ENCODE measurements at regions not wholly inside any gene's neighbourhood (a gene's known extent, or its start where the extent isn't known, plus 50 kb on each side); places are given as distances from the start of the nearest gene placed in this dataset.

DNA sequence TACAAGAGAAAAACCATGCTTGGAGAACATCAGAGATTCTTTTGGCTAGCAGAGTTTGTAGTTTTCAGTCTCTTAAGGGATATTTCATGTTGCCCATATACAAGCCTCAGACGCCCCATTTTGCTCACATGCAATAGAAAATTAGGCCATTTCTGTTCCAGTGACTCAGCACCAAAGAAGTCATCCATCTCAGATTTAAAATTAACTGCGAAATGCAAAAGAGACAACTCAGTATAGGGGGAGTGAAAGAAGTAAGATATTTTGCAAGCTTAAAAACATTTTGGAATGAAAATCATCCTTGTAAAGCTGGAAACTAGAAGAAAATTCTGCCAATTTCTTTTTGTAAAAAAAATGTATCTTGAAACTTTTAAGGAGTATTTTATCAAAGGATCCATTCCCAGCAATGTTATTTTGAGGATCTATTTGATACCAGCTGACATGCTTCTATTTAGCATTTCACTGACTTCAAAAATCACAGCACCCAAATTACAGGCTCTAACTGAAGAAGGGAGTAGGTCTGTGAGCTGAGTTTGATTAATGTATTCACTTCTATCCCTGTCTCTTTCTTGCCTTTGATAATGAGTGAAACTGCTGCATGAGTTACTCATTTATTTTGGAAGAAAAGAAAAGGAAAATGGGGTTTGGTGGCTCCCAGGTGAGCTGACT lies 223.7 kb upstream of the SULF2 start:
- TF ChIP-seq, protein P1, sequence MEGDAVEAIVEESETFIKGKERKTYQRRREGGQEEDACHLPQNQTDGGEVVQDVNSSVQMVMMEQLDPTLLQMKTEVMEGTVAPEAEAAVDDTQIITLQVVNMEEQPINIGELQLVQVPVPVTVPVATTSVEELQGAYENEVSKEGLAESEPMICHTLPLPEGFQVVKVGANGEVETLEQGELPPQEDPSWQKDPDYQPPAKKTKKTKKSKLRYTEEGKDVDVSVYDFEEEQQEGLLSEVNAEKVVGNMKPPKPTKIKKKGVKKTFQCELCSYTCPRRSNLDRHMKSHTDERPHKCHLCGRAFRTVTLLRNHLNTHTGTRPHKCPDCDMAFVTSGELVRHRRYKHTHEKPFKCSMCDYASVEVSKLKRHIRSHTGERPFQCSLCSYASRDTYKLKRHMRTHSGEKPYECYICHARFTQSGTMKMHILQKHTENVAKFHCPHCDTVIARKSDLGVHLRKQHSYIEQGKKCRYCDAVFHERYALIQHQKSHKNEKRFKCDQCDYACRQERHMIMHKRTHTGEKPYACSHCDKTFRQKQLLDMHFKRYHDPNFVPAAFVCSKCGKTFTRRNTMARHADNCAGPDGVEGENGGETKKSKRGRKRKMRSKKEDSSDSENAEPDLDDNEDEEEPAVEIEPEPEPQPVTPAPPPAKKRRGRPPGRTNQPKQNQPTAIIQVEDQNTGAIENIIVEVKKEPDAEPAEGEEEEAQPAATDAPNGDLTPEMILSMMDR (IDR thresholded peaks at IDR 0.05), result no peak
- TF ChIP-seq POLR2A (IDR thresholded peaks at IDR 0.05), result no peak
